IMR-90 (cell line): ENCODE measurements at regions not wholly inside any gene's neighbourhood (a gene's known extent, or its start where the extent isn't known, plus 50 kb on each side); places are given as distances from the start of the nearest gene placed in this dataset.
"Not testable (repeated sequence)": the region's sequence is repeated elsewhere in the genome, so short reads cannot be mapped to it uniquely, and the experiment has no call there.

Experiments
- ATAC-seq: fragments of 200-7000 bp; cut with Tn5 transposase; 2 replicates; pipeline ENCODE4 v1.9.1; 2020; ENCODE audit warnings: low read depth, mild to moderate bottlenecking, moderate library complexity
- BruUV-seq: library from RNA; stranded (reverse); fragments of 400-500 nt; replicated peaks from 2 replicates; lab custom pipeline; 2021; lab: Mats Ljungman, UMichigan
- CTCF ChIA-PET: fragments of 300-600 bp; formaldehyde crosslinking; extraction: SDS; loops from one replicate; lab custom pipeline; 2021; ENCODE audit warnings: antibody characterized with exemption; lab: Yijun Ruan, JAX
- POLR2A ChIA-PET: fragments of 300-600 bp; sonication (Branson Sonifier 250); formaldehyde crosslinking; loops from one replicate; lab custom pipeline; 2022; ENCODE audit warnings: antibody characterized with exemption; ENCODE audit not compliant: unreplicated experiment; lab: Charles Lee
- DNase-seq: peaks from one replicate; pipeline ENCODE4 v3.0.0; 2013
- H2AFZ ChIP-seq: replicated peaks from 2 replicates; pipeline ENCODE3; 2013; ENCODE audit warnings: low read length, mild to moderate bottlenecking; ENCODE audit not compliant: poor library complexity
- H2AK5ac ChIP-seq: 2 replicates; pipeline ENCODE4 v1.6.1; 2013; ENCODE audit warnings: low read depth, low read length, inconsistent platforms
- H2AK9ac ChIP-seq: replicated peaks from 2 replicates; pipeline ENCODE3; 2013; ENCODE audit warnings: mild to moderate bottlenecking, low read depth, low read length, moderate library complexity; ENCODE audit not compliant: poor library complexity
- H2BK120ac ChIP-seq: 2 replicates; pipeline ENCODE4 v1.6.1; 2013; ENCODE audit warnings: low read depth, low read length, inconsistent platforms
- H2BK15ac ChIP-seq: 3 replicates; pipeline ENCODE4 v1.6.1; 2013; ENCODE audit warnings: low read depth, low read length, inconsistent platforms
- H2BK20ac ChIP-seq: 2 replicates; pipeline ENCODE4 v1.6.1; 2013; ENCODE audit warnings: low read depth, mild to moderate bottlenecking, inconsistent platforms, low read length, moderate library complexity
- H2BK5ac ChIP-seq: 2 replicates; pipeline ENCODE4 v1.6.1; 2013; ENCODE audit warnings: mild to moderate bottlenecking, low read depth, low read length, inconsistent platforms; ENCODE audit not compliant: poor library complexity, severe bottlenecking
- H3K14ac ChIP-seq: replicated peaks from 2 replicates; pipeline ENCODE4 v1.6.1; 2013; ENCODE audit warnings: low read depth, low read length, inconsistent platforms
- H3K18ac ChIP-seq: 2 replicates; pipeline ENCODE4 v1.6.1; 2013; ENCODE audit warnings: low read depth, low read length, control low read depth
- H3K23ac ChIP-seq: 2 replicates; pipeline ENCODE4 v1.6.1; 2013; ENCODE audit warnings: low read depth, low read length, inconsistent platforms
- H3K27ac ChIP-seq: 2 replicates; pipeline ENCODE4 v1.5.1; 2013; ENCODE audit warnings: mild to moderate bottlenecking, control low read depth, low read length; ENCODE audit not compliant: insufficient read depth
- H3K27me3 ChIP-seq: 2 replicates; pipeline ENCODE4 v1.6.1; 2013; ENCODE audit warnings: low read length; ENCODE audit not compliant: control insufficient read depth, insufficient read depth
- H3K36me3 ChIP-seq: 2 replicates; pipeline ENCODE4 v1.6.1; 2013; ENCODE audit warnings: low read length, mixed read lengths; ENCODE audit not compliant: control insufficient read depth, insufficient read depth
- H3K4ac ChIP-seq: 2 replicates; pipeline ENCODE4 v1.6.1; 2013; ENCODE audit warnings: low read depth, low read length, inconsistent platforms
- H3K4me1 ChIP-seq: 2 replicates; pipeline ENCODE4 v1.6.1; 2013; ENCODE audit warnings: low read length, mixed read lengths; ENCODE audit not compliant: control insufficient read depth, insufficient read depth
- H3K4me2 ChIP-seq: 2 replicates; pipeline ENCODE4 v1.6.1; 2013; ENCODE audit warnings: low read depth, mild to moderate bottlenecking, control low read depth, low read length, moderate library complexity
- H3K4me3 ChIP-seq: 2 replicates; pipeline ENCODE4 v1.5.1; 2013; ENCODE audit warnings: low read depth, mild to moderate bottlenecking, control low read depth, low read length, moderate library complexity; ENCODE audit not compliant: insufficient read depth
- H3K56ac ChIP-seq: 2 replicates; pipeline ENCODE4 v1.6.1; 2013; ENCODE audit warnings: low read length, inconsistent platforms; ENCODE audit not compliant: insufficient read depth; ENCODE audit errors: extremely low read depth
- H3K79me1 ChIP-seq, 2 experiments: 2 replicates each; pipeline ENCODE4 v1.6.1; 2013; ENCODE audit warnings: low read length in 2 of 2, inconsistent platforms in 1 of 2, low read depth in 1 of 2
- H3K9ac ChIP-seq: 2 replicates; pipeline ENCODE4 v1.6.1; 2013; ENCODE audit warnings: low read depth, low read length, control low read depth
- H3K9me1 ChIP-seq: 2 replicates; pipeline ENCODE4 v1.6.1; 2013; ENCODE audit warnings: low read length, inconsistent platforms; ENCODE audit not compliant: insufficient read depth
- H3K9me3 ChIP-seq: 2 replicates; pipeline ENCODE4 v1.6.1; 2013; ENCODE audit warnings: low read length; ENCODE audit not compliant: control insufficient read depth, insufficient read depth
- H4K20me1 ChIP-seq: 2 replicates; pipeline ENCODE4 v1.6.1; 2013; ENCODE audit warnings: low read length, inconsistent platforms; ENCODE audit not compliant: insufficient read depth
- H4K5ac ChIP-seq: 2 replicates; pipeline ENCODE4 v1.6.1; 2013; ENCODE audit warnings: mild to moderate bottlenecking, low read depth, low read length, control low read depth
- H4K8ac ChIP-seq, 2 experiments: 2 replicates each; pipeline ENCODE4 v1.6.1; 2013; ENCODE audit warnings: low read depth in 2 of 2, low read length in 2 of 2, control low read depth in 1 of 2, inconsistent platforms in 1 of 2
- H4K91ac ChIP-seq: 2 replicates; pipeline ENCODE4 v1.6.1; 2013; ENCODE audit warnings: low read depth, low read length, inconsistent platforms; ENCODE audit not compliant: insufficient read depth
- WGBS, 2 experiments: methylation state at CpG; one replicate each; pipeline versions ENCODE4 v1.1.5 to v1.1.7; 2013; ENCODE audit warnings: missing lambda C conversion rate in 2 of 2; ENCODE audit not compliant: insufficient read length in 1 of 2; ENCODE audit errors: extremely low coverage in 2 of 2; 5-methylcytosine and 5-hydroxymethylcytosine counted together
- dilution Hi-C: fragments of 300-500 bp; cut with HindIII; formaldehyde crosslinking; loops from one replicate; pipeline ENCODE4 v1.14.3; 2018; ENCODE audit warnings: low sequenced_read_pairs; ENCODE audit not compliant: unreplicated experiment
- in situ Hi-C: fragments of 300-500 bp; cut with MboI; formaldehyde crosslinking; loops from 3 replicates; pipeline ENCODE4 v1.14.3; 2019; ENCODE audit warnings: low sequenced_read_pairs, inconsistent platforms, mixed read lengths
- intact Hi-C: fragments of 100-400 bp; cut with micrococcal nuclease; formaldehyde crosslinking; loops from 2 replicates; pipeline ENCODE4 v1.10.0; 2022

DNA sequence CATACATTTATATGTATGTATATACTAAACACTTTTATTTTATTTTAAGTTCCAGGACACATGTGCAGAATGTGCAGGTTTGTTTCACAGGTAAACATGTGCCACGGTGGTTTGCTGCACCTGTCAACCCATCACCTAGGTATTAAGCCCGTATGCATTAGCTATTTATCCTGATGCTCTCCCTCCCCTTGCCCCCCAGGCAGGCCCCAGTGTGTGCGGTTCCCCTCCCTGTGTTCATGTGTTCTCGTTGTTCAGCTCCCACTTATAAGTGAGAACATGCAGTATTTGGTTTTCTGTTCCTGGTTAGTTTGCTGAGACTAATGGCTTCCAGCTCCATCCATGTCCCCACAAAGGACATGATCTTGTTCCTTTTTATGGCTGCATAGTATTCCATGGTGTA lies 158.3 kb downstream of the TMEM132E start:
- intact Hi-C loops, H4K8ac ChIP-seq: not testable (repeated sequence)

More for the DNA sequence above, 158.3 kb downstream of the TMEM132E start:
- H3K4ac ChIP-seq, H3K18ac ChIP-seq, H4K5ac ChIP-seq, H2BK20ac ChIP-seq, H3K36me3 ChIP-seq, H4K91ac ChIP-seq, H2BK5ac ChIP-seq, ATAC-seq, H2AFZ ChIP-seq, dilution Hi-C loops, H3K9me1 ChIP-seq, H3K9ac ChIP-seq, H2BK15ac ChIP-seq, DNase-seq, BruUV-seq, H3K27ac ChIP-seq, H2BK120ac ChIP-seq, H2AK9ac ChIP-seq, H3K27me3 ChIP-seq, H3K9me3 ChIP-seq, in situ Hi-C loops, H4K20me1 ChIP-seq, POLR2A ChIA-PET, H3K56ac ChIP-seq, H3K4me2 ChIP-seq, H3K4me3 ChIP-seq, CTCF ChIA-PET, H3K14ac ChIP-seq, H3K79me1 ChIP-seq, H2AK5ac ChIP-seq, H3K23ac ChIP-seq, H3K4me1 ChIP-seq: not testable (repeated sequence)
- 17% methylated on average over 1 of the region's 4 CpGs; no CpG with 5 or more reads in 1 of the 2 experiments for WGBS, 2 experiments
